Loucy (cell line): ENCODE measurements at regions not wholly inside any gene's neighbourhood (a gene's known extent, or its start where the extent isn't known, plus 50 kb on each side); places are given as distances from the start of the nearest gene placed in this dataset.

Source experiments
- H2AFZ ChIP-seq: fragments of 200-600 bp; sonication (generic); 2 replicates; pipeline ENCODE4 v1.6.0; 2016; ENCODE audit warnings: antibody characterized with exemption, mild to moderate bottlenecking, low read length, moderate library complexity
- H3F3A ChIP-seq: fragments of 200-600 bp; 2 replicates; pipeline ENCODE4 v1.6.0; 2016; ENCODE audit warnings: antibody characterized with exemption, low read depth, mild to moderate bottlenecking
- H3K27me3 ChIP-seq: fragments of 200-600 bp; sonication (generic); 2 replicates; pipeline ENCODE4 v1.6.1; 2014; ENCODE audit warnings: low read length, mild to moderate bottlenecking; ENCODE audit not compliant: insufficient read depth, poor library complexity, severe bottlenecking
- H3K36me3 ChIP-seq: fragments of 200-600 bp; sonication (generic); 2 replicates; pipeline ENCODE4 v1.6.1; 2016; ENCODE audit warnings: low read length; ENCODE audit not compliant: insufficient read depth
- H3K4me1 ChIP-seq: fragments of 200-600 bp; sonication (generic); 2 replicates; pipeline ENCODE4 v1.5.1; 2014; ENCODE audit warnings: low read length, mild to moderate bottlenecking; ENCODE audit not compliant: insufficient read depth, poor library complexity, severe bottlenecking
- H3K4me2 ChIP-seq: fragments of 200-600 bp; sonication (generic); 2 replicates; pipeline ENCODE4 v1.6.0; 2014; ENCODE audit warnings: antibody characterized with exemption, low read length, low read depth, mild to moderate bottlenecking; ENCODE audit not compliant: poor library complexity, severe bottlenecking
- H3K4me3 ChIP-seq: fragments of 200-600 bp; sonication (generic); 2 replicates; pipeline ENCODE4 v1.5.1; 2014; ENCODE audit warnings: low read length, mild to moderate bottlenecking, mixed read lengths; ENCODE audit not compliant: poor library complexity, severe bottlenecking
- H3K79me2 ChIP-seq: fragments of 200-600 bp; sonication (generic); 2 replicates; pipeline ENCODE4 v1.6.1; 2014; ENCODE audit warnings: low read length; ENCODE audit not compliant: insufficient read depth
- H3K9ac ChIP-seq: fragments of 200-600 bp; sonication (generic); 2 replicates; pipeline ENCODE4 v1.6.0; 2014; ENCODE audit warnings: mild to moderate bottlenecking, low read depth, low read length, moderate library complexity; ENCODE audit not compliant: poor library complexity, severe bottlenecking
- H3K9me2 ChIP-seq: fragments of 200-600 bp; sonication (generic); replicated peaks from 2 replicates; pipeline ENCODE4 v1.6.1; 2016; ENCODE audit warnings: low read depth, low read length, mixed read lengths
- H3K9me3 ChIP-seq: fragments of 200-600 bp; sonication (generic); 2 replicates; pipeline ENCODE4 v1.6.1; 2014; ENCODE audit warnings: mild to moderate bottlenecking, antibody characterized with exemption, low read length, low read depth; ENCODE audit not compliant: insufficient read depth
- H4K20me1 ChIP-seq: fragments of 200-600 bp; sonication (generic); 2 replicates; pipeline ENCODE4 v1.6.0; 2014; ENCODE audit warnings: antibody characterized with exemption, low read length, mild to moderate bottlenecking; ENCODE audit not compliant: insufficient read depth, poor library complexity, severe bottlenecking
- CTCF ChIP-seq: fragments of 200-600 bp; sonication (generic); conservative IDR thresholded peaks from 2 replicates; pipeline ENCODE4 v1.5.1; 2014; ENCODE audit warnings: mild to moderate bottlenecking, antibody characterized with exemption, low read length
- EZH2phosphoT487 ChIP-seq: fragments of 200-600 bp; IDR thresholded peaks from 2 replicates; pipeline ENCODE4 v1.6.1; 2018; ENCODE audit warnings: antibody characterized with exemption, mild to moderate bottlenecking, moderate library complexity, borderline replicate concordance

- Histone ChIP-seq H3K4me1 (no peaks in the 10 kb centered on the region), H3K4me3 (no peak overlapping the region)
- no peak for TF ChIP-seq CTCF
- TF ChIP-seq EZH2phosphoT487, result no peak
These were observed 1053.1 kb downstream of the STIM2 start for GRCh38 chr4:27913738-27914137.

GRCh38 chr4:27915822-27916221 is 1055.2 kb downstream of the STIM2 start:
- Histone ChIP-seq H4K20me1 (no peaks in the 10 kb centered on the region), H3K36me3 (no peaks in the 10 kb centered on the region), H3K9me3 (no peaks in the 10 kb centered on the region), H3K27me3 (no peaks in the 10 kb centered on the region), H3K9ac (no peak overlapping the region), H3K4me3 (no peak overlapping the region), H3K4me2 (no peak overlapping the region), H3K4me1 (no peaks in the 10 kb centered on the region), H3F3A (no peaks in the 10 kb centered on the region), H3K9me2 (no peaks in the 10 kb centered on the region), H2AFZ (no peak overlapping the region), H3K79me2 (no peaks in the 10 kb centered on the region)
- TF ChIP-seq CTCF (no peak), EZH2phosphoT487 (no peak)

More at GRCh38 chr4:27913738-27914137, 1053.1 kb downstream of the STIM2 start:
- H3K9me2 ChIP-seq, result no peaks in the 10 kb centered on the region
- H3K79me2 ChIP-seq, result no peaks in the 10 kb centered on the region
- H4K20me1 ChIP-seq, result no peaks in the 10 kb centered on the region
- no peak overlapping the region for H3K4me2 ChIP-seq
- H2AFZ ChIP-seq, result no peak overlapping the region
- no peaks in the 10 kb centered on the region for H3K36me3 ChIP-seq
- no peaks in the 10 kb centered on the region for H3K9me3 ChIP-seq
- H3F3A ChIP-seq, result no peaks in the 10 kb centered on the region
- no peaks in the 10 kb centered on the region for H3K27me3 ChIP-seq
- H3K9ac ChIP-seq, result no peak overlapping the region

- Histone ChIP-seq H3K36me3 (no peaks in the 10 kb centered on the region), H2AFZ (no peak overlapping the region), H3K9ac (no peak overlapping the region), H3K4me2 (no peak overlapping the region), H4K20me1 (no peaks in the 10 kb centered on the region), H3K79me2 (no peaks in the 10 kb centered on the region), H3K27me3 (no peaks in the 10 kb centered on the region), H3K9me2 (no peaks in the 10 kb centered on the region), H3F3A (no peaks in the 10 kb centered on the region), H3K4me1 (no peaks in the 10 kb centered on the region), H3K4me3 (no peak overlapping the region), H3K9me3 (no peaks in the 10 kb centered on the region)
- TF ChIP-seq CTCF (no peak), EZH2phosphoT487 (no peak)
These were observed 1056.0 kb downstream of the STIM2 start for GRCh38 chr4:27916452-27917184.
